ENCODE measurements at regions not wholly inside any gene's neighbourhood (a gene's known extent, or its start where the extent isn't known, plus 50 kb on each side); places are given as distances from the start of the nearest gene placed in this dataset.

GRCh38 chr18:5625076-5625475 is 81.3 kb upstream of the EPB41L3 start:
- no peak for TF ChIP-seq CTCF (IDR thresholded peaks at IDR 0.05)
- TF ChIP-seq POLR2A (IDR thresholded peaks at IDR 0.05) = no peak
- TF ChIP-seq POLR2AphosphoS5 (IDR thresholded peaks at IDR 0.05) = no peak

Measured in transverse colon (tissue), 4 donors.